ENCODE measurements at regions not wholly inside any gene's neighbourhood (a gene's known extent, or its start where the extent isn't known, plus 50 kb on each side); places are given as distances from the start of the nearest gene placed in this dataset.

DNA sequence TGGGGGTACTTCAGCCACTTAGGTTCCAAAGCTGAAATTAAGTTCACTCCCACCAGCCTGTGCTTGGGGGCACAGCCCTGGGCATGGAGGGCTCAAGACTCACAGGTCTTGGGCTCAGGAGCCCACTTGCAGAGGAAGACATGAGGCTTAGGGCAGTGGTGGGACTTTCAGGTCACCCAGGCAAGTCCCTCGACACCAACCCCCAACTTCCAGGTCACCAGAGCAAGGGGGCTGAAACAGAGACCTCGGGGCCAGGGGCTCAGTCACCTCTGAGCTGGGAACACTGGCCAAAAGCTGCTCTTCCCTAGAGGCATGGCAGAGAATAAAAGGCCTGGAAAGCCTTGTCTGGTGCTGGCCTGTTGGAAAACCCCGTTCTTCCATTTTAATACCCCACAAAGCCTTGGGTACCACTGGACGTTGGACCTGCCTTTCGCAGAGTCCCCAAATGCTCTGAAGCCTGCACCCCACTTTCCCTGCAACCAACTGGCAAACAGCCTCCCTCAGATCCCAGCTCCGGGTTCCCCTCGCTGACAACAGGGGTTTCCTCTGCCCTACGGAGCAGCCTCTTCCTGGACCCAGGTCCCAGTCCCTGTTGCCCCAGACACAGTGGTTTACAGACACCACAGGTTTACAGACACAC lies 160.9 kb upstream of the PMEPA1 start:
- no peaks in the 10 kb centered on the region for H3K36me3 ChIP-seq (ENCODE audit: control insufficient read depth in 2 of 4, insufficient read depth in 4 of 4, low read length in 3 of 4)
- no peaks in the 10 kb centered on the region for H3K79me1 ChIP-seq (ENCODE audit: low read depth, low read length)
- no peak overlapping the region for H3K4me3 ChIP-seq (ENCODE audit: extremely low read depth in 1 of 4, insufficient read depth in 2 of 4, low read depth in 3 of 4, low read length in 4 of 4)
- H2BK5ac ChIP-seq (ENCODE audit: low read depth, low read length), result no peak overlapping the region
- no peak overlapping the region for H3K18ac ChIP-seq (ENCODE audit: extremely low read depth, low read length)
- ChIA-PET POLR2A (ENCODE audit: partially characterized antibody) (interaction anchor here (0.7 kb wide), 1 partner anchor 67 kb away, joined by 3 read pairs; no protein-coding TSS in a partner anchor), CTCF (ENCODE audit: partially characterized antibody) (interaction anchor here (1.0 to 1.2 kb wide), 4 partner anchors 8 to 248 kb away, joined by 3 to 4 read pairs (median 4); no protein-coding TSS in a partner anchor)
- H2BK15ac ChIP-seq (ENCODE audit: low read length), result no peak overlapping the region
- WGBS, 2 experiments (ENCODE audit: extremely low coverage in 1 of 2, insufficient coverage in 1 of 2, insufficient read length in 1 of 2, insufficient replicate concordance in 2 of 2, low coverage in 1 of 2, low lambda C conversion rate in 2 of 2, missing lambda C conversion rate in 1 of 2), result 84% methylated on average over 8 of the region's 8 CpGs; no CpG with 5 or more reads in 1 of the 2 experiments
- no peak overlapping the region for H3K4ac ChIP-seq (replicated peaks; ENCODE audit: insufficient read length, low read depth, low read length)
- no peaks in the 10 kb centered on the region for H3K79me2 ChIP-seq (ENCODE audit: control insufficient read depth in 1 of 2, insufficient read depth in 2 of 2, low read length in 2 of 2)
- no peak overlapping the region for H2BK20ac ChIP-seq (ENCODE audit: low read length)
- no peak overlapping the region for H4K5ac ChIP-seq (ENCODE audit: insufficient read length, low read depth, low read length)
- no peak overlapping the region for H4K91ac ChIP-seq (replicated peaks; ENCODE audit: insufficient read length, low read length)
- DNase-seq (ENCODE audit: low read depth in 1 of 2, low spot score in 2 of 2), result peak in 1 of 2 experiments; percentile 35
- no peak overlapping the region for H4K8ac ChIP-seq (ENCODE audit: extremely low read depth, insufficient read depth, low read length)
- TF ChIP-seq EGR1 (IDR thresholded peaks at IDR 0.05; ENCODE audit: borderline replicate concordance, low read depth, low read length) (no peak), RXRA (IDR thresholded peaks at IDR 0.05; ENCODE audit: insufficient read depth, low read depth, low read length) (no peak)
- H4K20me1 ChIP-seq (replicated peaks in 1 of 2; ENCODE audit: control insufficient read depth in 1 of 2, insufficient read depth in 2 of 2, low read length in 2 of 2), result no peaks in the 10 kb centered on the region
- H3K9me3 ChIP-seq (ENCODE audit: insufficient read depth in 2 of 2, low read depth in 1 of 2, low read length in 1 of 2), result no peaks in the 10 kb centered on the region
- H3K14ac ChIP-seq (ENCODE audit: insufficient read length), result no peak overlapping the region
- no peak overlapping the region for H2BK120ac ChIP-seq (replicated peaks; ENCODE audit: low read depth, low read length)
- H3K4me1 ChIP-seq (replicated peaks in 1 of 4; ENCODE audit: control insufficient read depth in 3 of 4, insufficient read depth in 4 of 4, low read length in 3 of 4), result peaks cover 0 to 5% (median 0%) of the 10 kb centered on the region in 4 experiments; a peak in 3 of 7 replicates
- no peak overlapping the region for H3K9ac ChIP-seq (replicated peaks in 1 of 4; ENCODE audit: extremely low read depth in 1 of 4, low read depth in 3 of 4, low read length in 3 of 4)
- no peaks in the 10 kb centered on the region for H3K23me2 ChIP-seq (ENCODE audit: low read depth, low read length)
- no peak overlapping the region; the same call in 1 of the 2 replicates for H2AK5ac ChIP-seq (ENCODE audit: low read depth, low read length)
- H3K27ac ChIP-seq (ENCODE audit: low read depth, low read length), result no peak overlapping the region
- H3K56ac ChIP-seq (replicated peaks; ENCODE audit: insufficient read length, low read depth, low read length), result no peak overlapping the region
- no peaks in the 10 kb centered on the region; a peak in 1 of 7 replicates for H3K27me3 ChIP-seq (replicated peaks in 1 of 4; ENCODE audit: control insufficient read depth in 3 of 4, extremely low read depth in 1 of 4, insufficient read depth in 3 of 4, low read length in 3 of 4)
- H2AFZ ChIP-seq (ENCODE audit: low read length), result no peak overlapping the region
- H3K4me2 ChIP-seq (ENCODE audit: insufficient read depth in 1 of 2, low read depth in 2 of 2, low read length in 2 of 2), result no peak overlapping the region
- no peak overlapping the region for H3K23ac ChIP-seq (ENCODE audit: insufficient read length)
- FAIRE-seq, result no peak
- no peak overlapping the region for H2BK12ac ChIP-seq (ENCODE audit: low read depth, low read length)

Data from H1 (cell line).